ENCODE measurements at regions not wholly inside any gene's neighbourhood (a gene's known extent, or its start where the extent isn't known, plus 50 kb on each side); places are given as distances from the start of the nearest gene placed in this dataset.

DNA sequence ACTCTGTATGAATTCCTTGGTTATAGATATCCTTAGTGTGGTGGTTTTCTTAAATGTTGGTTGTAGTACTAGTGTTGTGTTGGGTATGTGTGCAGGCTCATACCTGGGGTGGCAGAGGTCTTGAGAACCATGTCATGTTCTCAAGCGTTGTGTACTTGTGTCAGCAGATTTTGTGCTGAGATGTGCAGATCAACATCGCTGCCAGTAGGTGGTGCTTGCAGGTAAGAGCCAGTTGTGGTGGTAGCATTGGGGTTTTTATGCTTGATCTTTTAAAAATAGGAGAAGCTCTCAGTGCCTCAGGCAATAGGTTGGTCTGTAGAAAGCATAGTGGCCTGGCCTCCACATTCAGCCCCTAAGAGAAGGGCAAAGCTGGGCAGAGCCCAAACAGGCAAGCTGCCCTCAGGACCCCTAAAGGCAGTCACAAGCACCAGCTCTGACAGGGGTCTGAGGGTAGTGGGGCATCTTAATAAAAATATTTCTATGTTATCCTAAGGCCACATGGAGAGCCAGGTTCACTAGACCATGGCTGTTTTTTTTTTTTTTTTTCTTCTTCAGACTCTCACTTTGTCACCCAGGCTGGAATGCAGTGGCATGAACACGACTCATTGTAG lies 164.0 kb downstream of the IL20RB start (continued):
- TF ChIP-seq, protein P1, sequence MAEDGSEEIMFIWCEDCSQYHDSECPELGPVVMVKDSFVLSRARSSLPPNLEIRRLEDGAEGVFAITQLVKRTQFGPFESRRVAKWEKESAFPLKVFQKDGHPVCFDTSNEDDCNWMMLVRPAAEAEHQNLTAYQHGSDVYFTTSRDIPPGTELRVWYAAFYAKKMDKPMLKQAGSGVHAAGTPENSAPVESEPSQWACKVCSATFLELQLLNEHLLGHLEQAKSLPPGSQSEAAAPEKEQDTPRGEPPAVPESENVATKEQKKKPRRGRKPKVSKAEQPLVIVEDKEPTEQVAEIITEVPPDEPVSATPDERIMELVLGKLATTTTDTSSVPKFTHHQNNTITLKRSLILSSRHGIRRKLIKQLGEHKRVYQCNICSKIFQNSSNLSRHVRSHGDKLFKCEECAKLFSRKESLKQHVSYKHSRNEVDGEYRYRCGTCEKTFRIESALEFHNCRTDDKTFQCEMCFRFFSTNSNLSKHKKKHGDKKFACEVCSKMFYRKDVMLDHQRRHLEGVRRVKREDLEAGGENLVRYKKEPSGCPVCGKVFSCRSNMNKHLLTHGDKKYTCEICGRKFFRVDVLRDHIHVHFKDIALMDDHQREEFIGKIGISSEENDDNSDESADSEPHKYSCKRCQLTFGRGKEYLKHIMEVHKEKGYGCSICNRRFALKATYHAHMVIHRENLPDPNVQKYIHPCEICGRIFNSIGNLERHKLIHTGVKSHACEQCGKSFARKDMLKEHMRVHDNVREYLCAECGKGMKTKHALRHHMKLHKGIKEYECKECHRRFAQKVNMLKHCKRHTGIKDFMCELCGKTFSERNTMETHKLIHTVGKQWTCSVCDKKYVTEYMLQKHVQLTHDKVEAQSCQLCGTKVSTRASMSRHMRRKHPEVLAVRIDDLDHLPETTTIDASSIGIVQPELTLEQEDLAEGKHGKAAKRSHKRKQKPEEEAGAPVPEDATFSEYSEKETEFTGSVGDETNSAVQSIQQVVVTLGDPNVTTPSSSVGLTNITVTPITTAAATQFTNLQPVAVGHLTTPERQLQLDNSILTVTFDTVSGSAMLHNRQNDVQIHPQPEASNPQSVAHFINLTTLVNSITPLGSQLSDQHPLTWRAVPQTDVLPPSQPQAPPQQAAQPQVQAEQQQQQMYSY (CRISPR knock-in tag; IDR thresholded peaks at IDR 0.05), result no peak
- TF ChIP-seq ZNF460 (CRISPR knock-in tag; IDR thresholded peaks at IDR 0.05; ENCODE audit: borderline replicate concordance) (no peak), NFRKB (IDR thresholded peaks at IDR 0.05) (no peak), MAFK (conservative IDR thresholded peaks at IDR 0.05 in 1 of 2, IDR thresholded peaks at IDR 0.05 in 1 of 2; ENCODE audit: low read length in 2 of 2) (peak; percentile 97)

DNA sequence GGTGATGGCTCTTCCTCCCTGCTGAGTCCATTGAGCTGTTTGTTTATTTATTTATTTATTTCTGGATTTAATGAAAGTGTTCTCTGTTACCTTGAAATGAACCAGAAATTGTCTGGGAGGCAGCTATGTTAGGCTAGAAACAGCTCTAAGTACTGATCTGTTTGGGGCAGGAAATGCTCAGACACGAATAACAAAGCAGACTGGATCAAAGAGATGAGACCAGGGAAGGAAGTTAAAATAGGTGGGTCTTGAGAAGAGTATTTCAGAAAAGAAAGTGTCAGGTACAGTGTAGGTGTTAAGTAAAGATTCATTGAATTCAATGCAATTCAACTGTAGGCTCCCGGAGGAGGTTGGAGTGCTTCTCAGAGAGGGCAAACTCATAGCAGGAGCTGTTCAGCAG lies 173.3 kb downstream of the IL20RB start:
- H3K9me3 ChIP-seq (ENCODE audit: low read length), result no peaks in the 10 kb centered on the region
- H3K4me1 ChIP-seq (ENCODE audit: insufficient read depth, low read length), result no peaks in the 10 kb centered on the region
- no TSS peak for BruUV-seq (replicated peaks)
- ATAC-seq, result no peak
- H3K36me3 ChIP-seq (replicated peaks in 1 of 2; ENCODE audit: control insufficient read depth in 1 of 2, insufficient read depth in 2 of 2, low read length in 2 of 2), result no peaks in the 10 kb centered on the region
- H3K4me2 ChIP-seq (ENCODE audit: low read depth, low read length), result no peak overlapping the region
- CTCF ChIA-PET (ENCODE audit: low intra/inter-chr PET ratio, low total read pairs), result no interaction called here
- peaks cover 0 to 20% of the 10 kb centered on the region in 2 experiments; a peak in 2 of 5 replicates for H3K27me3 ChIP-seq (ENCODE audit: control insufficient read depth in 1 of 2, insufficient read depth in 2 of 2, low read length in 2 of 2)
- no peaks in the 10 kb centered on the region for H4K20me1 ChIP-seq (ENCODE audit: insufficient read depth, low read length)
- POLR2A ChIA-PET, result no interaction called here
- WGBS (ENCODE audit: low lambda C conversion rate), result 21% methylated on average over 2 of the region's 2 CpGs
- intact Hi-C loops (cut with micrococcal nuclease; ENCODE audit: unreplicated experiment), result no loop called here
- no peak overlapping the region for H3K4me3 ChIP-seq (replicated peaks in 1 of 3; ENCODE audit: insufficient read depth in 1 of 3, low read depth in 2 of 3, low read length in 3 of 3)
- H3K9ac ChIP-seq (ENCODE audit: insufficient read depth, low read depth, low read length), result no peak overlapping the region
- no peak for FAIRE-seq
- DNase-seq (ENCODE audit: low spot score), result no peak
- in situ Hi-C loops (cut with HindIII; ENCODE audit: extremely low pct_ligation_motif_present, low pct_unique_long_range_greater_than_20kb), result no loop called here
- no peak overlapping the region for H2AFZ ChIP-seq (ENCODE audit: low read length)
- H3K27ac ChIP-seq (ENCODE audit: extremely low read length, insufficient read depth, low read length), result no peak overlapping the region
- no peaks in the 10 kb centered on the region for H3K79me2 ChIP-seq (ENCODE audit: insufficient read depth, low read length)
- TF ChIP-seq BORCS8-MEF2B (CRISPR knock-in tag; IDR thresholded peaks at IDR 0.05) (no peak), EEA1 (CRISPR knock-in tag; IDR thresholded peaks at IDR 0.05; ENCODE audit: borderline replicate concordance) (no peak), PHB2 (IDR thresholded peaks at IDR 0.05; ENCODE audit: partially characterized antibody) (no peak), AHR (CRISPR knock-in tag; IDR thresholded peaks at IDR 0.05) (no peak), ZNF3 (CRISPR knock-in tag; IDR thresholded peaks at IDR 0.05) (no peak), HIVEP1 (CRISPR knock-in tag; IDR thresholded peaks at IDR 0.05) (no peak), HOXA3 (CRISPR knock-in tag; IDR thresholded peaks at IDR 0.05) (no peak), TAF1 (CRISPR knock-in tag; IDR thresholded peaks at IDR 0.05) (no peak)
- TF ChIP-seq, protein P2, sequence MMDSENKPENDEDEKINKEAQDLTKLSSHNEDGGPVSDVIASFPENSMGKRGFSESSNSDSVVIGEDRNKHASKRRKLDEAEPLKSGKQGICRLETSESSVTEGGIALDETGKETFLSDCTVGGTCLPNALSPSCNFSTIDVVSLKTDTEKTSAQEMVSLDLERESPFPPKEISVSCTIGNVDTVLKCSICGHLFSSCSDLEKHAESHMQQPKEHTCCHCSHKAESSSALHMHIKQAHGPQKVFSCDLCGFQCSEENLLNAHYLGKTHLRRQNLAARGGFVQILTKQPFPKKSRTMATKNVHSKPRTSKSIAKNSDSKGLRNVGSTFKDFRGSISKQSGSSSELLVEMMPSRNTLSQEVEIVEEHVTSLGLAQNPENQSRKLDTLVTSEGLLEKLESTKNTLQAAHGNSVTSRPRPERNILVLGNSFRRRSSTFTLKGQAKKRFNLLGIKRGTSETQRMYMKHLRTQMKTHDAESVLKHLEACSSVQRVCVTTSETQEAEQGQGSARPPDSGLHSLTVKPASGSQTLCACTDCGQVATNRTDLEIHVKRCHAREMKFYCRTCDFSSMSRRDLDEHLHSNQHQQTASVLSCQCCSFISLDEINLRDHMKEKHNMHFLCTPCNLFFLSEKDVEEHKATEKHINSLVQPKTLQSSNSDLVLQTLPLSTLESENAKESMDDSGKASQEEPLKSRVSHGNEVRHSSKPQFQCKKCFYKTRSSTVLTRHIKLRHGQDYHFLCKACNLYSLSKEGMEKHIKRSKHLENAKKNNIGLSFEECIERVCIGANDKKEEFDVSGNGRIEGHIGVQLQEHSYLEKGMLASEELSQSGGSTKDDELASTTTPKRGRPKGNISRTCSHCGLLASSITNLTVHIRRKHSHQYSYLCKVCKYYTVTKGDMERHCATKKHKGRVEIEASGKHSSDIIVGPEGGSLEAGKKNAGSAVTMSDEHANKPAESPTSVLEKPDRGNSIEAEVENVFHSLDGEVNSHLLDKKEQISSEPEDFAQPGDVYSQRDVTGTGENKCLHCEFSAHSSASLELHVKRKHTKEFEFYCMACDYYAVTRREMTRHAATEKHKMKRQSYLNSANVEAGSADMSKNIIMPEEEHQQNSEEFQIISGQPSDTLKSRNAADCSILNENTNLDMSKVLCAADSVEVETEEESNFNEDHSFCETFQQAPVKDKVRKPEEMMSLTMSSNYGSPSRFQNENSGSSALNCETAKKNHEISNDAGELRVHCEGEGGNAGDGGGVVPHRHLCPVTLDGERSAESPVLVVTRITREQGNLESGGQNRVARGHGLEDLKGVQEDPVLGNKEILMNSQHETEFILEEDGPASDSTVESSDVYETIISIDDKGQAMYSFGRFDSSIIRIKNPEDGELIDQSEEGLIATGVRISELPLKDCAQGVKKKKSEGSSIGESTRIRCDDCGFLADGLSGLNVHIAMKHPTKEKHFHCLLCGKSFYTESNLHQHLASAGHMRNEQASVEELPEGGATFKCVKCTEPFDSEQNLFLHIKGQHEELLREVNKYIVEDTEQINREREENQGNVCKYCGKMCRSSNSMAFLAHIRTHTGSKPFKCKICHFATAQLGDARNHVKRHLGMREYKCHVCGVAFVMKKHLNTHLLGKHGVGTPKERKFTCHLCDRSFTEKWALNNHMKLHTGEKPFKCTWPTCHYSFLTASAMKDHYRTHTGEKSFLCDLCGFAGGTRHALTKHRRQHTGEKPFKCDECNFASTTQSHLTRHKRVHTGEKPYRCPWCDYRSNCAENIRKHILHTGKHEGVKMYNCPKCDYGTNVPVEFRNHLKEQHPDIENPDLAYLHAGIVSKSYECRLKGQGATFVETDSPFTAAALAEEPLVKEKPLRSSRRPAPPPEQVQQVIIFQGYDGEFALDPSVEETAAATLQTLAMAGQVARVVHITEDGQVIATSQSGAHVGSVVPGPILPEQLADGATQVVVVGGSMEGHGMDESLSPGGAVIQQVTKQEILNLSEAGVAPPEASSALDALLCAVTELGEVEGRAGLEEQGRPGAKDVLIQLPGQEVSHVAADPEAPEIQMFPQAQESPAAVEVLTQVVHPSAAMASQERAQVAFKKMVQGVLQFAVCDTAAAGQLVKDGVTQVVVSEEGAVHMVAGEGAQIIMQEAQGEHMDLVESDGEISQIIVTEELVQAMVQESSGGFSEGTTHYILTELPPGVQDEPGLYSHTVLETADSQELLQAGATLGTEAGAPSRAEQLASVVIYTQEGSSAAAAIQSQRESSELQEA (CRISPR knock-in tag; IDR thresholded peaks at IDR 0.05; ENCODE audit: not compliant biosample characterization), result no peak

Measured in HepG2 (cell line).